Adipocyte (in vitro differentiated cells): ENCODE measurements at regions not wholly inside any gene's neighbourhood (a gene's known extent, or its start where the extent isn't known, plus 50 kb on each side); places are given as distances from the start of the nearest gene placed in this dataset.

Experiments used
- DNase-seq: peaks from one replicate; pipeline ENCODE4 v3.0.0-alpha.2; 2015; ENCODE audit warnings: low read depth
- H3K27me3 ChIP-seq: replicated peaks from 2 replicates; pipeline ENCODE4 v1.7.0; 2013; ENCODE audit warnings: mild to moderate bottlenecking, low read length, moderate library complexity; ENCODE audit not compliant: control insufficient read depth, insufficient read depth
- H3K36me3 ChIP-seq: 2 replicates; pipeline ENCODE4 v1.7.0; 2013; ENCODE audit warnings: low read length, mild to moderate bottlenecking, moderate library complexity; ENCODE audit not compliant: control insufficient read depth, insufficient read depth, severe bottlenecking
- H3K4me1 ChIP-seq: 2 replicates; pipeline ENCODE4 v1.7.0; 2013; ENCODE audit warnings: mild to moderate bottlenecking, low read length, moderate library complexity; ENCODE audit not compliant: control insufficient read depth, insufficient read depth
- H3K4me3 ChIP-seq: 2 replicates; pipeline ENCODE4 v1.7.0; 2013; ENCODE audit warnings: mild to moderate bottlenecking, low read length, moderate library complexity
- H3K9ac ChIP-seq: 2 replicates; pipeline ENCODE4 v1.7.0; 2013; ENCODE audit warnings: mild to moderate bottlenecking, low read length, moderate library complexity
- H3K9me3 ChIP-seq: 2 replicates; pipeline ENCODE4 v1.7.0; 2013; ENCODE audit warnings: mild to moderate bottlenecking, low read length, moderate library complexity; ENCODE audit not compliant: control insufficient read depth

GRCh38 chr20:61030130-61030529, 221.9 kb upstream of the CDH4 start:
- no peaks in the 10 kb centered on the region for H3K9me3 ChIP-seq
- no peak for DNase-seq
- H3K4me3 ChIP-seq = no peak overlapping the region
- H3K9ac ChIP-seq = no peak overlapping the region
- no peaks in the 10 kb centered on the region for H3K4me1 ChIP-seq
- no peaks in the 10 kb centered on the region for H3K36me3 ChIP-seq
- no peaks in the 10 kb centered on the region for H3K27me3 ChIP-seq

- no peak overlapping the region for H3K4me3 ChIP-seq
- H3K27me3 ChIP-seq = no peaks in the 10 kb centered on the region
- no peaks in the 10 kb centered on the region for H3K9me3 ChIP-seq
- no peak overlapping the region for H3K9ac ChIP-seq
- H3K4me1 ChIP-seq = no peaks in the 10 kb centered on the region
- H3K36me3 ChIP-seq = no peaks in the 10 kb centered on the region
- DNase-seq = no peak
Measured at GRCh38 chr20:61031101-61031830, 220.8 kb upstream of the CDH4 start.

DNA sequence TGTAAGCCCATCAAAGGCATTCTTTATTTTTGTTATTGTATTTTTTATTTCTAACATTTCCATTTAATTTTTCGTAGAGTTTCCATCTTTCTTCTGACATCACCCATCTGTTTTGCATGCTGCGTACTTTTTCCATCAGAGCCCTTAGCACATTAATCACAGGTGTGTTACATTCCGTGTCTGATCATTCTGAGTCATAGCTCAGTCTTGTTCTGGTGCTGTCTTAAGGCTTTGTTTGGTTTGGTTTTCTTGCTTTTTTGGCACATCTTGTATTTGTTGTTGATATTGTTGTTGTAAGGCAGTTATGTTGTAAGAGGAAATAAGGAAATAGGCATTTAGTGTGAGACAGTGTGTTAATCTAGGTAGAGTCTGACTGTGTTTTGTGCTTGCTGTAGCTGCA, 214.6 kb upstream of the CDH4 start:
- Histone ChIP-seq H3K9ac (no peak overlapping the region), H3K36me3 (no peaks in the 10 kb centered on the region), H3K4me3 (no peak overlapping the region), H3K4me1 (no peaks in the 10 kb centered on the region), H3K27me3 (no peaks in the 10 kb centered on the region), H3K9me3 (no peaks in the 10 kb centered on the region)
- no peak for DNase-seq

DNA sequence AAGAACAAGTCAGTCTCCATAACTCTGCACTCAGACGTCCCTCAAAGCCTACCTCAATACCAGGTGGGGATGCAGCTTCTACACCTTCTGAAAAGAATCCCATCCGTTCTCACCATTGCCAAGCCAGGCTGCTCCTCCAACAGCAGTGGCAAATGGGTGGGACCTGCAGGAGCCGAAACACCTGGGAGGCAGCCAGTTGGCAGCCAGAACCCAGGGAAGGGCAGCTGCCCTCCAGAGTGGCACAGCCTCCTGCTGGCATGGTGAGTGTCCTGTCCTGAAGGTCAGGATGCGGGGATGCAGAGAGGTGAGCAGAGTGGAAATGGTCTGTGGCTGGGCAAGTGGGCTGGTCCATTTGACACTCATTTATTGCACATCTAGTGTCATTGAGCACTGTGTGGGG, 210.6 kb upstream of the CDH4 start:
- no peak for DNase-seq

GRCh38 chr20:61042506-61043385, 209.3 kb upstream of the CDH4 start:
- no peak for DNase-seq
- no peak overlapping the region for H3K4me3 ChIP-seq
- no peaks in the 10 kb centered on the region for H3K36me3 ChIP-seq
- no peaks in the 10 kb centered on the region for H3K27me3 ChIP-seq
- H3K9ac ChIP-seq = no peak overlapping the region
- H3K9me3 ChIP-seq = no peaks in the 10 kb centered on the region
- H3K4me1 ChIP-seq = no peaks in the 10 kb centered on the region

More for the DNA sequence above, 210.6 kb upstream of the CDH4 start:
- H3K9ac ChIP-seq = no peak overlapping the region
- H3K4me1 ChIP-seq = no peaks in the 10 kb centered on the region
- H3K4me3 ChIP-seq = no peak overlapping the region
- no peaks in the 10 kb centered on the region for H3K27me3 ChIP-seq
- no peaks in the 10 kb centered on the region for H3K9me3 ChIP-seq
- H3K36me3 ChIP-seq = no peaks in the 10 kb centered on the region

- H3K27me3 ChIP-seq = no peaks in the 10 kb centered on the region
- H3K36me3 ChIP-seq = no peaks in the 10 kb centered on the region
- H3K9me3 ChIP-seq = peaks cover 2% of the 10 kb centered on the region
- DNase-seq = no peak
- H3K9ac ChIP-seq = no peak overlapping the region
- H3K4me3 ChIP-seq = no peak overlapping the region
- no peaks in the 10 kb centered on the region for H3K4me1 ChIP-seq
Measured at GRCh38 chr20:61043681-61044080, 208.4 kb upstream of the CDH4 start.

- Histone ChIP-seq H3K27me3 (no peaks in the 10 kb centered on the region), H3K4me3 (no peak overlapping the region), H3K9me3 (peaks cover 4% of the 10 kb centered on the region), H3K4me1 (no peaks in the 10 kb centered on the region), H3K9ac (no peak overlapping the region), H3K36me3 (no peaks in the 10 kb centered on the region)
- no peak for DNase-seq
Measured at GRCh38 chr20:61044499-61044898, 207.6 kb upstream of the CDH4 start.

DNA sequence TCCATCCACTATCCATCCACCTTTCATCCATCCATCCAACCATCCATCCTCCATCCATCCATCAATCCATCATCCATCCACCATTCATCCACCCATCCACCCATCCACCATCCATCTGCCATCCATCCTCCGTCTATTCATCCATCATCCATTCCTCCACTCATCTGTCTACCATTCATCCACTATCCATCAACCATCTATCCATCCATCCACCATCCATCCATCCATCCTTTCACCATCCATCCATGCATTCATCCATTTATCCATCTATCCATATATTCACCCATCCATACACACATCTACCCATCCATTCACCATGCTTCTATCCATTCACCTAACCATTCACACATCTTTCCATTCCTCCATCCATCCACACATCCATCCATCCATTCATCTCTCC, 207.0 kb upstream of the CDH4 start:
- Histone ChIP-seq H3K36me3 (no peaks in the 10 kb centered on the region), H3K27me3 (no peaks in the 10 kb centered on the region), H3K9ac (no peak overlapping the region), H3K4me3 (no peak overlapping the region), H3K4me1 (no peaks in the 10 kb centered on the region), H3K9me3 (peaks cover 4% of the 10 kb centered on the region)
- DNase-seq = no peak

DNA sequence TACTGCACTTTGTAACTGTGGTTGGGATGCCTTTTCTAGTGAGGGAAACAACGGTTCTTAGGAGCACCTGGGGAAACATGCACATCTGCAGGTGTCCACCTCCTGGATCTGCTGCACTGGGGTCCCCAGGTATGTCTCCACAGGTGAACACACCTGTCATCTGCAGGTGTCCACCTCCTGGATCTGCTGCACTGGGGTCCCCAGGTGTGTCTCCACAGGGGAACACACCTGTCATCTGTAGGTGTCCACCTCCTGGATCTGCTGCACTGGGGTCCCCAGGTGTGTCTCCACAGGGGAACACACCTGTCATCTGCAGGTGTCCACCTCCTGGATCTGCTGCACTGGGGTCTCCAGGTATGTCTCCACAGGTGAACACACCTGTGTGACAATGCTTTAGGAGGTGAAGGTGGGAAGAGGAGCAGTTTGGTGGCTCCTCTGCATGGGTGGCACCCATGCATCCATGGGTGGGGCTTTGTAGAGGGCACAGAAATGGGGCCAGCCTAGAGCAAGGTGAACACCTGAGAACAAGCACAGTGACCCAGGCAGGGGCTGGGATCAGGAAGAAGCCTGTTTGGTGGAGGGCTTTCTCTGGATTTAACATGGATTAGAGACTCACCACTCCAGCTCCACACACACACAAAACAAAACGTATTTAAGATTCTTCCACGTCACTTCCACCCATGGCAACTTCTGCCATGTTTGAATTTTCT, 206.0 kb upstream of the CDH4 start:
- Histone ChIP-seq H3K36me3 (no peaks in the 10 kb centered on the region), H3K9ac (no peak overlapping the region), H3K9me3 (peaks cover 4% of the 10 kb centered on the region), H3K27me3 (no peaks in the 10 kb centered on the region), H3K4me3 (no peak overlapping the region), H3K4me1 (no peaks in the 10 kb centered on the region)
- DNase-seq = no peak

GRCh38 chr20:61046721-61047351, 205.2 kb upstream of the CDH4 start:
- H3K9ac ChIP-seq = no peak overlapping the region
- DNase-seq = no peak
- no peaks in the 10 kb centered on the region for H3K36me3 ChIP-seq
- H3K27me3 ChIP-seq = no peaks in the 10 kb centered on the region
- H3K9me3 ChIP-seq = peaks cover 4% of the 10 kb centered on the region
- no peak overlapping the region for H3K4me3 ChIP-seq
- H3K4me1 ChIP-seq = no peaks in the 10 kb centered on the region

- Histone ChIP-seq H3K9ac (no peak overlapping the region), H3K36me3 (no peaks in the 10 kb centered on the region), H3K4me1 (no peaks in the 10 kb centered on the region), H3K9me3 (peaks cover 4% of the 10 kb centered on the region), H3K4me3 (no peak overlapping the region), H3K27me3 (no peaks in the 10 kb centered on the region)
- DNase-seq = no peak
Measured at GRCh38 chr20:61047515-61047914, 204.5 kb upstream of the CDH4 start.
